ENCODE measurements at regions not wholly inside any gene's neighbourhood (a gene's known extent, or its start where the extent isn't known, plus 50 kb on each side); places are given as distances from the start of the nearest gene placed in this dataset.

DNA sequence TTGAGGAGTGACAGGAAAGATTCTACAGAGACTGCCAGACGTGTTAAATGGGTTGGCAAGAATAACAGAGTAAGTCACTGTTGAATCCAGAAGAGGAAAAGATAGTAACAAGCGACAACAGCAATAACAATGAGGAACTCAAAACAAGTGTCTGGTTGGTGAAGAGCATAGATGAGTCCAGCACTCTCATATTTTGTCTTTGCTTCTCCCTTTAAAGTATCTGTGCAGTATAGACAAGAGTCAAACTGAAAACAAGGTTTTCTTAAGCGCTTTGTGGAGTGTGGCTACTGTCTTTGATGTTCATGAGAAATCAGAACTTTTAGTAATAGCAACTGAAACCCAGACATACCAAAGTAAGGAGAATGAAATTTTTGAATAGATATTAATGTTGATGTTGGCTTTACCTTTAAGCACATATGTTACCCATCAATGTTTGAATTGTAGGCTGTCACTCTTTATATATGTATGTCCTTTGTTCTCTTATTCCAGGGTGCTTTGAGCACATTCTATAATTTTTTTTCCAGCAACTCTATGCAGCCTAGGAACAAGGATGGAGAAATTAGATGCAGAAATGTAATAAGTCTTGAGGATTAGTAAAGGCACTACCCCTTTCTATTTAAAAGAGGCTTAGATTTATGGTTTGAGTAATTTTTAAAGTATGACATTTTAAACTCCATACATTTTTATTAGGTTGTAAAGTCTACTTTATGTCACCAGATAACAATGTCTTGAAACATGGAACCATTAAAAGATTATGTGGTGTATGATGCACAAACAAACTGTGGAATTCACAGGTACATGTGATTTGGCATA lies 185.5 kb downstream of the NFKBIZ start (continued):
- peak; percentile 18; the same call in 1 of the 2 replicates for TF ChIP-seq CREB1 (IDR thresholded peaks at IDR 0.05; ENCODE audit: low read depth)
- TF ChIP-seq, protein P1, sequence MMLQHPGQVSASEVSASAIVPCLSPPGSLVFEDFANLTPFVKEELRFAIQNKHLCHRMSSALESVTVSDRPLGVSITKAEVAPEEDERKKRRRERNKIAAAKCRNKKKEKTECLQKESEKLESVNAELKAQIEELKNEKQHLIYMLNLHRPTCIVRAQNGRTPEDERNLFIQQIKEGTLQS (IDR thresholded peaks at IDR 0.05; ENCODE audit: borderline replicate concordance, extremely low read depth, low read depth, low read length), result no peak
- peak; percentile 20; the same call in 1 of the 2 replicates for TF ChIP-seq RAD21 (IDR thresholded peaks at IDR 0.05; ENCODE audit: insufficient read depth, low read depth, low read length)
- no peak for TF ChIP-seq NFXL1 (IDR thresholded peaks at IDR 0.05; ENCODE audit: borderline replicate concordance)
- peak; percentile 79; the same call in 1 of the 2 replicates for TF ChIP-seq NFIC (IDR thresholded peaks at IDR 0.05; ENCODE audit: low read depth, low read length)
- peak; percentile 97 for TF ChIP-seq TCF7 (IDR thresholded peaks at IDR 0.05; ENCODE audit: borderline replicate concordance)
- peak; percentile 26; the same call in 1 of the 2 replicates for TF ChIP-seq MTA2 (IDR thresholded peaks at IDR 0.05; ENCODE audit: low read depth)
- TF ChIP-seq, protein P2, sequence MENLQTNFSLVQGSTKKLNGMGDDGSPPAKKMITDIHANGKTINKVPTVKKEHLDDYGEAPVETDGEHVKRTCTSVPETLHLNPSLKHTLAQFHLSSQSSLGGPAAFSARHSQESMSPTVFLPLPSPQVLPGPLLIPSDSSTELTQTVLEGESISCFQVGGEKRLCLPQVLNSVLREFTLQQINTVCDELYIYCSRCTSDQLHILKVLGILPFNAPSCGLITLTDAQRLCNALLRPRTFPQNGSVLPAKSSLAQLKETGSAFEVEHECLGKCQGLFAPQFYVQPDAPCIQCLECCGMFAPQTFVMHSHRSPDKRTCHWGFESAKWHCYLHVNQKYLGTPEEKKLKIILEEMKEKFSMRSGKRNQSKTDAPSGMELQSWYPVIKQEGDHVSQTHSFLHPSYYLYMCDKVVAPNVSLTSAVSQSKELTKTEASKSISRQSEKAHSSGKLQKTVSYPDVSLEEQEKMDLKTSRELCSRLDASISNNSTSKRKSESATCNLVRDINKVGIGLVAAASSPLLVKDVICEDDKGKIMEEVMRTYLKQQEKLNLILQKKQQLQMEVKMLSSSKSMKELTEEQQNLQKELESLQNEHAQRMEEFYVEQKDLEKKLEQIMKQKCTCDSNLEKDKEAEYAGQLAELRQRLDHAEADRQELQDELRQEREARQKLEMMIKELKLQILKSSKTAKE (IDR thresholded peaks at IDR 0.05; ENCODE audit: low read depth, poor library complexity, severe bottlenecking), result peak; percentile 88
- TF ChIP-seq, protein P3, sequence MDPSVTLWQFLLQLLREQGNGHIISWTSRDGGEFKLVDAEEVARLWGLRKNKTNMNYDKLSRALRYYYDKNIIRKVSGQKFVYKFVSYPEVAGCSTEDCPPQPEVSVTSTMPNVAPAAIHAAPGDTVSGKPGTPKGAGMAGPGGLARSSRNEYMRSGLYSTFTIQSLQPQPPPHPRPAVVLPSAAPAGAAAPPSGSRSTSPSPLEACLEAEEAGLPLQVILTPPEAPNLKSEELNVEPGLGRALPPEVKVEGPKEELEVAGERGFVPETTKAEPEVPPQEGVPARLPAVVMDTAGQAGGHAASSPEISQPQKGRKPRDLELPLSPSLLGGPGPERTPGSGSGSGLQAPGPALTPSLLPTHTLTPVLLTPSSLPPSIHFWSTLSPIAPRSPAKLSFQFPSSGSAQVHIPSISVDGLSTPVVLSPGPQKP (IDR thresholded peaks at IDR 0.05; ENCODE audit: low read depth, low read length), result no peak
- TF ChIP-seq ETV6 (conservative IDR thresholded peaks at IDR 0.05 in 1 of 2, IDR thresholded peaks at IDR 0.05 in 1 of 2; ENCODE audit: borderline replicate concordance in 1 of 2, low read depth in 1 of 2), result peak in 1 of 2 experiments; percentile 39; a peak in 1 of 4 replicates
- no peak for TF ChIP-seq YY1 (IDR thresholded peaks at IDR 0.05; ENCODE audit: low read depth, low read length)
- no peak for TF ChIP-seq STAT3 (IDR thresholded peaks at IDR 0.05; ENCODE audit: low read depth, low read length)
- TF ChIP-seq, protein P4, sequence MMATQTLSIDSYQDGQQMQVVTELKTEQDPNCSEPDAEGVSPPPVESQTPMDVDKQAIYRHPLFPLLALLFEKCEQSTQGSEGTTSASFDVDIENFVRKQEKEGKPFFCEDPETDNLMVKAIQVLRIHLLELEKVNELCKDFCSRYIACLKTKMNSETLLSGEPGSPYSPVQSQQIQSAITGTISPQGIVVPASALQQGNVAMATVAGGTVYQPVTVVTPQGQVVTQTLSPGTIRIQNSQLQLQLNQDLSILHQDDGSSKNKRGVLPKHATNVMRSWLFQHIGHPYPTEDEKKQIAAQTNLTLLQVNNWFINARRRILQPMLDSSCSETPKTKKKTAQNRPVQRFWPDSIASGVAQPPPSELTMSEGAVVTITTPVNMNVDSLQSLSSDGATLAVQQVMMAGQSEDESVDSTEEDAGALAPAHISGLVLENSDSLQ (IDR thresholded peaks at IDR 0.05), result peak; percentile 55; the same call in 1 of the 2 replicates
- TF ChIP-seq, protein P5, sequence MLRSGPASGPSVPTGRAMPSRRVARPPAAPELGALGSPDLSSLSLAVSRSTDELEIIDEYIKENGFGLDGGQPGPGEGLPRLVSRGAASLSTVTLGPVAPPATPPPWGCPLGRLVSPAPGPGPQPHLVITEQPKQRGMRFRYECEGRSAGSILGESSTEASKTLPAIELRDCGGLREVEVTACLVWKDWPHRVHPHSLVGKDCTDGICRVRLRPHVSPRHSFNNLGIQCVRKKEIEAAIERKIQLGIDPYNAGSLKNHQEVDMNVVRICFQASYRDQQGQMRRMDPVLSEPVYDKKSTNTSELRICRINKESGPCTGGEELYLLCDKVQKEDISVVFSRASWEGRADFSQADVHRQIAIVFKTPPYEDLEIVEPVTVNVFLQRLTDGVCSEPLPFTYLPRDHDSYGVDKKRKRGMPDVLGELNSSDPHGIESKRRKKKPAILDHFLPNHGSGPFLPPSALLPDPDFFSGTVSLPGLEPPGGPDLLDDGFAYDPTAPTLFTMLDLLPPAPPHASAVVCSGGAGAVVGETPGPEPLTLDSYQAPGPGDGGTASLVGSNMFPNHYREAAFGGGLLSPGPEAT (IDR thresholded peaks at IDR 0.05; ENCODE audit: low read depth), result peak; percentile 45; the same call in 1 of the 2 replicates
- TF ChIP-seq IKZF1 (conservative IDR thresholded peaks at IDR 0.05), result peak; percentile 29; the same call in 1 of the 2 replicates
- TF ChIP-seq IKZF2 (IDR thresholded peaks at IDR 0.05), result no peak; a peak in 1 of 4 replicates
- peak; percentile 91 for TF ChIP-seq RUNX3 (IDR thresholded peaks at IDR 0.05; ENCODE audit: low read length)
- TF ChIP-seq, protein P6, sequence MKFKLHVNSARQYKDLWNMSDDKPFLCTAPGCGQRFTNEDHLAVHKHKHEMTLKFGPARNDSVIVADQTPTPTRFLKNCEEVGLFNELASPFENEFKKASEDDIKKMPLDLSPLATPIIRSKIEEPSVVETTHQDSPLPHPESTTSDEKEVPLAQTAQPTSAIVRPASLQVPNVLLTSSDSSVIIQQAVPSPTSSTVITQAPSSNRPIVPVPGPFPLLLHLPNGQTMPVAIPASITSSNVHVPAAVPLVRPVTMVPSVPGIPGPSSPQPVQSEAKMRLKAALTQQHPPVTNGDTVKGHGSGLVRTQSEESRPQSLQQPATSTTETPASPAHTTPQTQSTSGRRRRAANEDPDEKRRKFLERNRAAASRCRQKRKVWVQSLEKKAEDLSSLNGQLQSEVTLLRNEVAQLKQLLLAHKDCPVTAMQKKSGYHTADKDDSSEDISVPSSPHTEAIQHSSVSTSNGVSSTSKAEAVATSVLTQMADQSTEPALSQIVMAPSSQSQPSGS (IDR thresholded peaks at IDR 0.05; ENCODE audit: low read length), result peak; percentile 87
- TF ChIP-seq FOS (IDR thresholded peaks at IDR 0.05; ENCODE audit: borderline replicate concordance, extremely low read depth, insufficient read length), result no peak
- 0 out of 2 replicates have a peak, but pooled peaks have one; percentile 54 for TF ChIP-seq DPF2 (IDR thresholded peaks at IDR 0.05)
- peak; percentile 60 for TF ChIP-seq BCL11A (IDR thresholded peaks at IDR 0.05; ENCODE audit: low read depth, low read length)
- peak; percentile 57; the same call in 1 of the 2 replicates for TF ChIP-seq CREM (IDR thresholded peaks at IDR 0.05; ENCODE audit: low read depth)
